DOHH2 (cell line): ENCODE measurements at regions not wholly inside any gene's neighbourhood (a gene's known extent, or its start where the extent isn't known, plus 50 kb on each side); places are given as distances from the start of the nearest gene placed in this dataset.

Experiments
- CTCF ChIP-seq: fragments of 200-600 bp; sonication (generic); IDR thresholded peaks from one replicate; pipeline ENCODE4 v1.5.1; 2014; ENCODE audit warnings: antibody characterized with exemption, mild to moderate bottlenecking, low read depth, low read length; ENCODE audit not compliant: poor library complexity, severe bottlenecking
- EZH2phosphoT487 ChIP-seq: fragments of 200-600 bp; sonication (generic); IDR thresholded peaks from 2 replicates; pipeline ENCODE4 v1.6.1; 2017; ENCODE audit warnings: borderline replicate concordance, mild to moderate bottlenecking, antibody characterized with exemption, low read length, moderate library complexity, mixed read lengths

- TF ChIP-seq CTCF (no peak), EZH2phosphoT487 (no peak)
Measured at GRCh38 chr1:95953015-95953414, 719.0 kb downstream of the RWDD3 start.
